PC-3 (cell line): ENCODE measurements at regions not wholly inside any gene's neighbourhood (a gene's known extent, or its start where the extent isn't known, plus 50 kb on each side); places are given as distances from the start of the nearest gene placed in this dataset.
"Not testable (repeated sequence)": the region's sequence is repeated elsewhere in the genome, so short reads cannot be mapped to it uniquely, and the experiment has no call there.

ENCODE experiments used
- ATAC-seq: fragments of 200-7000 bp; cut with Tn5 transposase; 2 replicates; pipeline ENCODE4 v1.9.1; 2020; ENCODE audit warnings: mild to moderate bottlenecking, moderate library complexity
- BruUV-seq: library from RNA; stranded (reverse); fragments of 400-500 nt; replicated peaks from 2 replicates; lab custom pipeline; 2021; lab: Mats Ljungman, UMichigan
- CTCF ChIA-PET: fragments of 300-600 bp; sonication (Branson Sonifier 250); formaldehyde crosslinking; loops from one replicate; lab custom pipeline; 2022; ENCODE audit warnings: antibody characterized with exemption; lab: Charles Lee
- POLR2A ChIA-PET: fragments of 300-600 bp; sonication (Branson Sonifier 250); formaldehyde crosslinking; loops from one replicate; lab custom pipeline; 2022; ENCODE audit warnings: antibody characterized with exemption; ENCODE audit not compliant: unreplicated experiment; lab: Charles Lee
- DNase-seq: peaks from one replicate; pipeline ENCODE4 v3.0.0-alpha.2; 2015
- H2AFZ ChIP-seq: fragments of 300-600 bp; sonication (generic); 2 replicates; pipeline ENCODE4 v1.6.0; 2016; ENCODE audit warnings: antibody characterized with exemption, low read length
- H3F3A ChIP-seq: fragments of 300-600 bp; sonication (generic); one replicate; pipeline ENCODE4 v1.6.0; 2017; ENCODE audit warnings: antibody characterized with exemption, low read length, control low read depth, mild to moderate bottlenecking; ENCODE audit not compliant: unreplicated experiment
- H3K27ac ChIP-seq: fragments of 300-600 bp; sonication (generic); 2 replicates; pipeline ENCODE4 v1.5.1; 2016; ENCODE audit warnings: mild to moderate bottlenecking, low read length
- H3K27me3 ChIP-seq: fragments of 300-600 bp; sonication (generic); 2 replicates; pipeline ENCODE4 v1.6.1; 2016; ENCODE audit warnings: low read length, mixed read lengths
- H3K36me3 ChIP-seq: fragments of 300-600 bp; sonication (generic); 2 replicates; pipeline ENCODE4 v1.6.1; 2016; ENCODE audit warnings: low read depth, mixed run types, low read length, mixed read lengths
- H3K4me1 ChIP-seq: fragments of 300-600 bp; sonication (generic); 2 replicates; pipeline ENCODE4 v1.5.1; 2016; ENCODE audit warnings: low read length; ENCODE audit not compliant: insufficient read depth
- H3K4me2 ChIP-seq: fragments of 300-600 bp; sonication (generic); 2 replicates; pipeline ENCODE4 v1.6.0; 2016; ENCODE audit warnings: low read length
- H3K4me3 ChIP-seq: fragments of 300-600 bp; sonication (generic); 2 replicates; pipeline ENCODE4 v1.5.1; 2016; ENCODE audit warnings: mild to moderate bottlenecking, low read length, mixed read lengths
- H3K79me2 ChIP-seq: fragments of 300-600 bp; sonication (generic); 2 replicates; pipeline ENCODE4 v1.6.1; 2017; ENCODE audit warnings: low read length, mixed read lengths
- H3K9ac ChIP-seq: fragments of 300-600 bp; sonication (generic); 2 replicates; pipeline ENCODE4 v1.6.0; 2016; ENCODE audit warnings: mild to moderate bottlenecking, low read length
- H3K9me2 ChIP-seq: fragments of 300-600 bp; sonication (generic); replicated peaks from 2 replicates; pipeline ENCODE4 v1.6.1; 2016; ENCODE audit warnings: mixed run types, low read length, mixed read lengths
- H3K9me3 ChIP-seq: fragments of 300-600 bp; sonication (generic); 2 replicates; pipeline ENCODE4 v1.6.1; 2016; ENCODE audit warnings: low read length, mixed read lengths
- H4K20me1 ChIP-seq: fragments of 300-600 bp; sonication (generic); 2 replicates; pipeline ENCODE4 v1.6.1; 2016; ENCODE audit warnings: low read length, mixed read lengths
- CTCF ChIP-seq: fragments of 300-600 bp; sonication (generic); conservative IDR thresholded peaks from 2 replicates; pipeline ENCODE4 v1.5.1; 2017; ENCODE audit warnings: antibody characterized with exemption, low read depth, mild to moderate bottlenecking, low read length
- EZH2 ChIP-seq: fragments of 300-600 bp; sonication (generic); IDR thresholded peaks from one replicate; pipeline ENCODE4 v1.6.1; 2017; ENCODE audit warnings: antibody characterized with exemption, mild to moderate bottlenecking, low read length; ENCODE audit not compliant: unreplicated experiment
- EZH2phosphoT487 ChIP-seq: fragments of 300-600 bp; sonication (generic); IDR thresholded peaks from 2 replicates; pipeline ENCODE4 v1.6.1; 2018; ENCODE audit warnings: mild to moderate bottlenecking, antibody characterized with exemption, low read length, borderline replicate concordance
- intact Hi-C: fragments of 100-400 bp; cut with micrococcal nuclease; formaldehyde crosslinking; loops from 2 replicates; pipeline ENCODE4 v1.9.0; 2023

- CTCF ChIA-PET, result no interaction called here
- no peaks in the 10 kb centered on the region for H3K79me2 ChIP-seq
- H2AFZ ChIP-seq, result no peak overlapping the region
- DNase-seq (peak; percentile 54), ATAC-seq (peak; percentile 42; the same call in 1 of the 2 replicates)
- H3K9me2 ChIP-seq, result no peaks in the 10 kb centered on the region
- H3K27ac ChIP-seq, result no peak overlapping the region
- H3K9ac ChIP-seq, result no peak overlapping the region
- no peaks in the 10 kb centered on the region for H4K20me1 ChIP-seq
- no peaks in the 10 kb centered on the region for H3K36me3 ChIP-seq
- no peaks in the 10 kb centered on the region for H3F3A ChIP-seq
- POLR2A ChIA-PET, result no interaction called here
- BruUV-seq, result no TSS peak
- H3K9me3 ChIP-seq, result no peaks in the 10 kb centered on the region
- H3K4me3 ChIP-seq, result no peak overlapping the region
- no peak overlapping the region for H3K4me2 ChIP-seq
- intact Hi-C loops, result no loop called here
- peak; percentile 67 for TF ChIP-seq CTCF
- no peak for TF ChIP-seq EZH2phosphoT487
- H3K27me3 ChIP-seq, result peaks cover 4% of the 10 kb centered on the region; the same call in 1 of the 2 replicates
- no peaks in the 10 kb centered on the region for H3K4me1 ChIP-seq
These were observed 977.9 kb downstream of the ADGRL2 start for GRCh38 chr1:82778612-82779011.

DNA sequence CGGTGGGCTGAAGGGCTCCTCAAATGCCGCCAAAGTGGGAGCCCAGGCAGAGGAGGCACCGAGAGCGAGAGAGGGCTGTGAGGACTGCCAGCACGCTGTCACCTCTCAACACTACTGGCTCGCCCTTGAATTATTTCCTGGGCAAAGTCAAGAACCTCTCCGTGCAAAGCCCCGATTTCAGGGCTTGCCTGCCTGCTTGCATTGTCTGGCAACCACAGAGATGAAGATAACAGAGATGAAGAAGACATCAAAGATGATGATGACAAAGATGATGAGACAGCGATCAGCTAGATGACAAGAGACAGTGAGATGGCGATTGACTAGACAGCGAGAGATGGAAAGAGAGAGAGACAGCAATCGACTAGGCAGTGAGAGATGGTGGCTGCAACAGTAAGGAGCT lies 976.5 kb downstream of the ADGRL2 start:
- Histone ChIP-seq H2AFZ (no peak overlapping the region), H3K36me3 (no peaks in the 10 kb centered on the region), H3K4me1 (no peaks in the 10 kb centered on the region), H3K9me3 (no peaks in the 10 kb centered on the region), H3F3A (no peaks in the 10 kb centered on the region), H3K4me3 (no peak overlapping the region), H3K4me2 (no peak overlapping the region), H3K27ac (no peak overlapping the region), H3K27me3 (peaks cover 17% of the 10 kb centered on the region), H3K79me2 (no peaks in the 10 kb centered on the region), H3K9me2 (no peaks in the 10 kb centered on the region), H4K20me1 (no peaks in the 10 kb centered on the region), H3K9ac (no peak overlapping the region)
- ChIA-PET POLR2A (no interaction called here), CTCF (no interaction called here)
- no TSS peak for BruUV-seq
- intact Hi-C loops, result no loop called here
- ATAC-seq, result no peak
- no peak for DNase-seq
- TF ChIP-seq EZH2, result no peak
- TF ChIP-seq CTCF, result no peak
- TF ChIP-seq EZH2phosphoT487, result no peak

DNA sequence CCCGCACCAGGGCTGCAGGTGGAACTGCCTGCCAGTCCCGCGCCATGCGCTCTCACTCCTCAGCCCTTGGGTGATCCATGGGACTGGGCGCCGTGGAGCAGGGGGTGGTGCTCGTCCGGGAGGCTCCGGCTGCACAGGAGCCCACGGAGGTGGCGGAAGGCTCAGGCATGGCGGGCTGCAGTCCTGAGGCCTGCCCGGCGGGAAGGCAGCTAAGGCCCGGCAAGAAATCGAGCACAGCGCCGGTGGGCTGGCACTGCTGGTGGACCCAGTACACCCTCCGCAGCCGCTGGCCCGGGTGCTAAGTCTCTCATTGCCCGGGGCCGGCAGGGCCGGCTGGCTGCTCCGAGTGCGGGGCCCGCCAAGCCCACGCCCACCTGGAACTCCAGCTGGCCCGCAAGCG lies 976.0 kb downstream of the ADGRL2 start:
- H4K20me1 ChIP-seq, intact Hi-C loops, BruUV-seq, H3K4me2 ChIP-seq, CTCF ChIA-PET, H3K79me2 ChIP-seq, H3F3A ChIP-seq, DNase-seq, H3K9ac ChIP-seq, H3K9me2 ChIP-seq, H3K9me3 ChIP-seq, H3K36me3 ChIP-seq, POLR2A ChIA-PET, ATAC-seq, H3K27ac ChIP-seq, H3K4me1 ChIP-seq, H2AFZ ChIP-seq, H3K4me3 ChIP-seq: not testable (repeated sequence)
- peaks cover 22% of the 10 kb centered on the region for H3K27me3 ChIP-seq
